ENCODE measurements at regions not wholly inside any gene's neighbourhood (a gene's known extent, or its start where the extent isn't known, plus 50 kb on each side); places are given as distances from the start of the nearest gene placed in this dataset.
"Not testable (repeated sequence)": the region's sequence is repeated elsewhere in the genome, so short reads cannot be mapped to it uniquely, and the experiment has no call there.

GRCh38 chr2:228927028-228928010 lies 343.8 kb downstream of the PID1 start:
- no peak for DNase-seq
- Histone ChIP-seq H3K4me1 (no peaks in the 10 kb centered on the region), H3K4me3 (no peak overlapping the region), H3K9me3 (peaks cover 0 to 4% (median 0%) of the 10 kb centered on the region in 4 donors), H3K27me3 (no peaks in the 10 kb centered on the region), H3K36me3 (no peaks in the 10 kb centered on the region), H3K27ac (no peak overlapping the region)
- TF ChIP-seq CTCF (IDR thresholded peaks at IDR 0.05) (no peak), POLR2A (IDR thresholded peaks at IDR 0.05) (no peak)

- Histone ChIP-seq H3K9me3 (no peaks in the 10 kb centered on the region), H3K4me3 (no peak overlapping the region), H3K27ac (no peak overlapping the region), H3K27me3 (no peaks in the 10 kb centered on the region), H3K4me1 (no peaks in the 10 kb centered on the region), H3K36me3 (no peaks in the 10 kb centered on the region)
- no peak for DNase-seq
- no peak for TF ChIP-seq CTCF (IDR thresholded peaks at IDR 0.05)
- no peak for TF ChIP-seq POLR2A (IDR thresholded peaks at IDR 0.05)
These were observed 351.3 kb downstream of the PID1 start for GRCh38 chr2:228919808-228920207.

- H3K27ac ChIP-seq = no peak overlapping the region
- H3K36me3 ChIP-seq = no peaks in the 10 kb centered on the region
- no peaks in the 10 kb centered on the region for H3K9me3 ChIP-seq
- H3K4me3 ChIP-seq = no peak overlapping the region
- H3K27me3 ChIP-seq = no peaks in the 10 kb centered on the region
- H3K4me1 ChIP-seq = no peaks in the 10 kb centered on the region
- DNase-seq = no peak
- no peak for TF ChIP-seq POLR2A (IDR thresholded peaks at IDR 0.05)
- TF ChIP-seq CTCF (IDR thresholded peaks at IDR 0.05) = no peak
These were observed 353.9 kb downstream of the PID1 start for GRCh38 chr2:228917220-228917619.

- Histone ChIP-seq H3K27me3 (no peaks in the 10 kb centered on the region), H3K9me3 (no peaks in the 10 kb centered on the region), H3K36me3 (no peaks in the 10 kb centered on the region), H3K27ac (no peak overlapping the region), H3K4me3 (no peak overlapping the region), H3K4me1 (no peaks in the 10 kb centered on the region)
- DNase-seq = no peak
- TF ChIP-seq CTCF (IDR thresholded peaks at IDR 0.05) = no peak
- no peak for TF ChIP-seq POLR2A (IDR thresholded peaks at IDR 0.05)
These were observed 354.5 kb downstream of the PID1 start for GRCh38 chr2:228916416-228917090.

GRCh38 chr2:228913176-228913575 lies 357.9 kb downstream of the PID1 start:
- H3K27ac ChIP-seq = no peak overlapping the region
- H3K9me3 ChIP-seq = no peaks in the 10 kb centered on the region
- H3K36me3 ChIP-seq = no peaks in the 10 kb centered on the region
- H3K4me1 ChIP-seq = no peaks in the 10 kb centered on the region
- TF ChIP-seq CTCF (IDR thresholded peaks at IDR 0.05) (no peak), POLR2A (IDR thresholded peaks at IDR 0.05) (no peak)
- DNase-seq = no peak
- no peaks in the 10 kb centered on the region for H3K27me3 ChIP-seq
- H3K4me3 ChIP-seq = no peak overlapping the region

- not testable (repeated sequence) for H3K4me1 ChIP-seq, H3K27ac ChIP-seq, DNase-seq, H3K27me3 ChIP-seq, H3K9me3 ChIP-seq, H3K36me3 ChIP-seq, H3K4me3 ChIP-seq
These were observed 360.2 kb downstream of the PID1 start for GRCh38 chr2:228910872-228911271.

Measured in Peyer's patch (tissue), 4 donors.